Endothelial cell of umbilical vein (primary cell): ENCODE measurements at regions not wholly inside any gene's neighbourhood (a gene's known extent, or its start where the extent isn't known, plus 50 kb on each side); places are given as distances from the start of the nearest gene placed in this dataset.
"Not testable (repeated sequence)": the region's sequence is repeated elsewhere in the genome, so short reads cannot be mapped to it uniquely, and the experiment has no call there.

Experiments used
- BruUV-seq: library from RNA; stranded (reverse); fragments of 400-500 nt; replicated peaks from 2 replicates; lab custom pipeline; 2021; lab: Mats Ljungman, UMichigan
- CTCF ChIA-PET: fragments of 300-600, 350-600 bp; sonication (Branson Sonifier 250); formaldehyde crosslinking; loops from one replicate; lab custom pipeline; 2021; ENCODE audit warnings: antibody characterized with exemption, inconsistent platforms; lab: Charles Lee
- POLR2A ChIA-PET: fragments of 300-600, 350-600 bp; sonication (Branson Sonifier 250); formaldehyde crosslinking; loops from one replicate; lab custom pipeline; 2021; ENCODE audit warnings: antibody characterized with exemption, inconsistent platforms; lab: Charles Lee
- DNase-seq: peaks from one replicate; pipeline ENCODE4 v3.0.0-alpha.2; 2011; ENCODE audit warnings: low read depth, low spot score
- FAIRE-seq: peaks from 2 replicates; lab custom pipeline; 2011; peaks lifted over from hg19 to GRCh38; lab: Jason Lieb, UNC
- H2AFZ ChIP-seq: 2 replicates; pipeline ENCODE4 v1.6.0; 2012; ENCODE audit warnings: low read depth, low read length, control low read depth, inconsistent platforms
- H3K27ac ChIP-seq: 2 replicates; pipeline ENCODE4 v1.5.1; 2011; ENCODE audit warnings: low read depth, mild to moderate bottlenecking, control low read depth, low read length, moderate library complexity; ENCODE audit not compliant: insufficient read depth
- H3K27me3 ChIP-seq, 2 experiments: 2 replicates each; pipeline versions ENCODE4 v1.6.0 to v1.6.1; 2011; ENCODE audit warnings: low read length in 2 of 2, mixed read lengths in 1 of 2; ENCODE audit not compliant: control insufficient read depth in 2 of 2, insufficient read depth in 2 of 2
- H3K36me3 ChIP-seq, 2 experiments: 2 replicates in 1 of 2; 3 replicates in 1 of 2; pipeline ENCODE4 v1.5.1; 2011; ENCODE audit warnings: low read length in 2 of 2, mild to moderate bottlenecking in 1 of 2, moderate library complexity in 1 of 2; ENCODE audit not compliant: control insufficient read depth in 2 of 2, insufficient read depth in 2 of 2; ENCODE audit errors: extremely low read depth in 1 of 2
- H3K4me1 ChIP-seq: 3 replicates; pipeline ENCODE4 v1.5.1; 2011; ENCODE audit warnings: mild to moderate bottlenecking, low read length; ENCODE audit not compliant: control insufficient read depth, insufficient read depth; ENCODE audit errors: extremely low read depth
- H3K4me2 ChIP-seq: 2 replicates; pipeline ENCODE4 v1.6.1; 2011; ENCODE audit warnings: low read length, control low read depth, mixed read lengths; ENCODE audit not compliant: insufficient read depth
- H3K4me3 ChIP-seq, 3 experiments: fragments of 200-600 bp in 1 of 3; sonication (generic), shearing (Covaris generic) in 1 of 3; replicated peaks in 1 of 3; 2 replicates each; pipeline ENCODE4 v1.5.1; 2011 to 2016; ENCODE audit warnings: control low read depth in 3 of 3, low read length in 3 of 3, mild to moderate bottlenecking in 2 of 3, inconsistent platforms in 1 of 3, low read depth in 1 of 3, moderate library complexity in 1 of 3; ENCODE audit not compliant: insufficient read depth in 1 of 3
- H3K79me2 ChIP-seq: 2 replicates; pipeline ENCODE4 v1.6.0; 2012; ENCODE audit warnings: low read length, inconsistent platforms; ENCODE audit not compliant: control insufficient read depth, insufficient read depth
- H3K9ac ChIP-seq: replicated peaks from 2 replicates; pipeline ENCODE3; 2011; ENCODE audit warnings: low read length, control low read depth; ENCODE audit not compliant: insufficient read depth; ENCODE audit errors: extremely low read depth
- H3K9me1 ChIP-seq: replicated peaks from 3 replicates; pipeline ENCODE4 v1.6.0; 2011; ENCODE audit warnings: mild to moderate bottlenecking, low read length; ENCODE audit not compliant: control insufficient read depth, insufficient read depth; ENCODE audit errors: extremely low read depth
- H3K9me3 ChIP-seq: replicated peaks from 2 replicates; pipeline ENCODE4 v1.5.1; 2012; ENCODE audit warnings: low read length, inconsistent platforms; ENCODE audit not compliant: control insufficient read depth, insufficient read depth
- H4K20me1 ChIP-seq: replicated peaks from 2 replicates; pipeline ENCODE3; 2011; ENCODE audit warnings: mild to moderate bottlenecking, low read length; ENCODE audit not compliant: control insufficient read depth, insufficient read depth; ENCODE audit errors: extremely low read depth
- CTCF ChIP-seq, 2 donors: IDR thresholded peaks; 1 replicate in 1 of 2; 2 replicates in 1 of 2; pipeline ENCODE4 v1.5.1; 2011; ENCODE audit warnings: low read length in 2 of 2, mild to moderate bottlenecking in 2 of 2, moderate library complexity in 2 of 2, control low read depth in 1 of 2, inconsistent platforms in 1 of 2, low read depth in 1 of 2; ENCODE audit not compliant: insufficient read depth in 1 of 2; ENCODE audit errors: extremely low read depth in 1 of 2
- EZH2 ChIP-seq: IDR thresholded peaks from 2 replicates; pipeline ENCODE4 v1.6.1; 2012; ENCODE audit warnings: borderline replicate concordance, low read depth, mild to moderate bottlenecking, moderate library complexity, low read length, inconsistent platforms; ENCODE audit not compliant: severe bottlenecking
- FOS ChIP-seq: IDR thresholded peaks from 2 replicates; pipeline ENCODE4 v1.6.1; 2011; ENCODE audit warnings: mild to moderate bottlenecking, low read length, moderate library complexity, borderline replicate concordance; ENCODE audit not compliant: insufficient read depth
- GATA2 ChIP-seq: IDR thresholded peaks from 2 replicates; pipeline ENCODE4 v1.7.0; 2011; ENCODE audit warnings: low read depth, mild to moderate bottlenecking, moderate library complexity, mixed read lengths, low read length; ENCODE audit not compliant: insufficient read length, insufficient read depth
- JUN ChIP-seq: IDR thresholded peaks from 2 replicates; pipeline ENCODE4 v1.6.1; 2011; ENCODE audit warnings: borderline replicate concordance, low read depth; ENCODE audit not compliant: insufficient read length, insufficient read depth
- MAX ChIP-seq: IDR thresholded peaks from 2 replicates; pipeline ENCODE4 v1.6.1; 2011; ENCODE audit not compliant: insufficient read depth, insufficient read length
- MYC ChIP-seq: IDR thresholded peaks from one replicate; pipeline ENCODE4 v1.6.1; 2011; ENCODE audit warnings: mild to moderate bottlenecking, low read depth, low read length
- POLR2A ChIP-seq: IDR thresholded peaks from 2 replicates; pipeline ENCODE4 v1.6.1; 2012; ENCODE audit warnings: low read depth, mild to moderate bottlenecking, control low read depth, low read length
- POLR2AphosphoS5 ChIP-seq: IDR thresholded peaks from 2 replicates; pipeline ENCODE4 v1.6.1; 2012; ENCODE audit warnings: low read depth, mild to moderate bottlenecking, control low read depth, low read length, moderate library complexity; ENCODE audit not compliant: insufficient read depth
- dilution Hi-C: fragments of 300-500 bp; cut with MboI; formaldehyde crosslinking; loops from one replicate; pipeline ENCODE4 v1.15.0; 2019; ENCODE audit warnings: low sequenced_read_pairs; ENCODE audit not compliant: extremely low pct_ligation_motif_present
- intact Hi-C: fragments of 100-400 bp; cut with micrococcal nuclease; formaldehyde crosslinking; loops from one replicate; pipeline ENCODE4 v1.10.0; 2022

- POLR2A ChIA-PET, H3K9me3 ChIP-seq, DNase-seq, H3K27me3 ChIP-seq, H3K9me1 ChIP-seq, FAIRE-seq, H3K4me3 ChIP-seq, H4K20me1 ChIP-seq, H2AFZ ChIP-seq, BruUV-seq, H3K27ac ChIP-seq, H3K9ac ChIP-seq, intact Hi-C loops, H3K4me2 ChIP-seq, dilution Hi-C loops, H3K79me2 ChIP-seq: not testable (repeated sequence)
- CTCF ChIA-PET: interaction anchor here (1.8 kb wide), 1 partner anchor 147 kb away, joined by 11 read pairs; the partner anchor contains the start of gene UTRN
- Histone ChIP-seq H3K4me1 (peaks cover 14% of the 10 kb centered on the region), H3K36me3 (peaks cover 11 to 36% of the 10 kb centered on the region in 2 experiments)
Observed at GRCh38 chr6:144433446-144433845, 148.3 kb downstream of the UTRN start.

GRCh38 chr6:144434308-144434990, 149.3 kb downstream of the UTRN start:
- FAIRE-seq: peak; percentile 75
- no peak overlapping the region for H3K4me3 ChIP-seq
- peak overlapping the region; percentile 43 for H3K27ac ChIP-seq
- peak; percentile 89 for DNase-seq
- H3K9me3 ChIP-seq: no peaks in the 10 kb centered on the region
- no peak overlapping the region for H3K9ac ChIP-seq
- H3K4me2 ChIP-seq: peak overlapping the region; percentile 28
- CTCF ChIA-PET: interaction anchor here (0.8 to 1.8 kb wide), 16 partner anchors 12 to 329 kb away, joined by 3 to 13 read pairs (median 4); partner anchors contain the start of gene UTRN
- dilution Hi-C loops (no loop called here), intact Hi-C loops (loop anchor here (1.0 kb wide), 5 partner anchors 85 to 329 kb away; partner anchors contain the start of gene UTRN)
- POLR2A ChIA-PET: interaction anchor here (1.3 to 1.4 kb wide), 2 partner anchors 19 to 148 kb away, joined by 3 to 4 read pairs; no protein-coding TSS in a partner anchor
- BruUV-seq: no TSS peak
- H3K4me1 ChIP-seq: peaks cover 14% of the 10 kb centered on the region
- no peaks in the 10 kb centered on the region for H4K20me1 ChIP-seq
- H3K9me1 ChIP-seq: no peaks in the 10 kb centered on the region
- TF ChIP-seq CTCF (IDR thresholded peaks at IDR 0.05; ENCODE audit: extremely low read depth in 1 of 2, insufficient read depth in 1 of 2, low read depth in 1 of 2, low read length in 2 of 2) (no peak), POLR2AphosphoS5 (peak; percentile 37), JUN (peak; percentile 65), GATA2 (no peak), MYC (no peak), FOS (peak; percentile 94), POLR2A (no peak), EZH2 (no peak), MAX (no peak)
- no peaks in the 10 kb centered on the region for H3K27me3 ChIP-seq
- H2AFZ ChIP-seq: no peak overlapping the region
- peaks cover 11 to 37% of the 10 kb centered on the region in 2 experiments for H3K36me3 ChIP-seq
- H3K79me2 ChIP-seq: peaks cover 5% of the 10 kb centered on the region
